GM19468 (cell line): ENCODE measurements at regions not wholly inside any gene's neighbourhood (a gene's known extent, or its start where the extent isn't known, plus 50 kb on each side); places are given as distances from the start of the nearest gene placed in this dataset.

Experiments used
- ATAC-seq: cut with Tn5 transposase; IDR thresholded peaks from one replicate; pipeline ENCODE4 v1.9.1; 2021; ENCODE audit warnings: mild to moderate bottlenecking, moderate library complexity, moderate number of reproducible peaks; ENCODE audit not compliant: unreplicated experiment; ENCODE audit errors: extremely low read depth

DNA sequence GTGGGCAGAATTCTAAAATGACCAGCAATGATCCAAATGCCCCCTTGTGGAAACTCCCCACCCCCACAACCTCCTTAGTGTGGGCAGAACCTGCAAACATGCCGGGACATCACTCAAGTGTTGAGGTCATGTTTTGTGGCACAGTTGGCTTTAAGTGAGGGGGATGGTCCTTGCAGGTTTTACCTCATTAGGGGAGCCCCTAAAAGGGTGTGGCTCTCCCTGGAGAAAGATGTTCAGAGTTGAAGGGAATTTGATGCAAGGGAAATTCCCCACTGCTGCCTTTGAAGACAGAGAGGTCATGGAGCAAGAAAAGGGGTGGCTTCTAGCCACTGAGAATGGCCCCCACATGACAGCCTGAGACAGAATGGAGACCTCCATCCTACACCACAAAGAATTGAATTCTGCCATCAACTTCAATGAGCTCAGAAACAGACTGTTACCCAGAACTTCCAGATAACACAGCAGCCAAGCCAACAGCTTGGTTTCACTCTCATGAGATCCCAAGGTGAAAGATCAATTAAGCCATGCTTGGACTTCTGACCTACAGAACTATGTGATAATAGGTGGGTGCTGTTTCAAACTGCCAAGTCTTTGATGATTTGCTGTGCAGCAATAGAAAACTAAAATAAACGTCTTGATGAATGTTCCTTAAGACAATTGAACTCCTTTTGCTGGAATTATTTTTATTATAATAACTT, 103.4 kb downstream of the MED10 start:
- no peak for ATAC-seq

DNA sequence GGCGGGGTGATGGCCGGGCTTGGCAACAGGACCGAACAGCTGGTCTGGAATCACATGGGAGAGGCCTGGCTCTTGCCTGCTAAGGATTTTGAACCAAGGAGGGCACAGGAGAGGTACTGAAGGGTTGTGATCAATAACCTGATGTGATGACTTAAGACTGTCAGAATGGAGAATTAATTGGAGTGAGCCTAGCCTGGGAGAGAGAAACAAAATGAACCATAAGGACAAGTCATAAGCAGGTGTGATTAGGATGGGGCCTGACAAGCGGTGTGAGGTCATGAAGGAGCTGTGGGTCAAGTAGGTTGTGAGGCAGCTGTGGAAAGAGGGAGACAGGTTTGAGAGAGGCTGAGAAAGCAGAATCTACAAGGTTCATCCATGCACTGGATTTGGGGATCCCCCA, 104.6 kb downstream of the MED10 start:
- ATAC-seq, result no peak

DNA sequence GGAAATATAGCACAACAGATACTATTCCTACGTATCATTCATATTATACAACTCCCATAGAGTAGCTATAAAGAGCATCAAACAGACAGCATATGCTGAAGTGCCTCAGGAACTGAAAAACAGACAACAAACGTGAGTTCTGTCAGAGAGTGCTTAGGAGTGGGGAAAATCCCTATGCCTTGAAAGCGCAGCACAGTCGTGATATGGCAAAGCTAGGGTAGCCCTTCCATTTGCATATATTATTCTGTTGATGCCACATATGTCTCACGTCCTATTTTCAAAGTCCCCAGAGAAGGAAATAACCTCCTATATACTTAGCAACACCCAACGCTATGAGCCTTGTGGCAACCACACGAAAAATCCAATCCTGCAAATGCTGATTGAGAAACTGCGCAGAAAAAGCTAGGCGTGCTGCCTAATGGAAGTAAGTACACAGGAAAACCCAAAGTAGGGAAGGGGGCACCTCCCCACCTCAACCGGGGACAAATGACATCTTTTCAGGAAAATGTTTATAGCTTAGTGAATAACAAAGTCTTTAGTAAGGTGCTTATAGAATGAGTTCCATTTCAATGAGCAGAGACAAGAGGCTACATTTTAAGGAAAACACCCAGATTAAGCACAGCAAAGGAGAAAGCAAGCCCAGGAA, 105.1 kb downstream of the MED10 start:
- no peak for ATAC-seq

DNA sequence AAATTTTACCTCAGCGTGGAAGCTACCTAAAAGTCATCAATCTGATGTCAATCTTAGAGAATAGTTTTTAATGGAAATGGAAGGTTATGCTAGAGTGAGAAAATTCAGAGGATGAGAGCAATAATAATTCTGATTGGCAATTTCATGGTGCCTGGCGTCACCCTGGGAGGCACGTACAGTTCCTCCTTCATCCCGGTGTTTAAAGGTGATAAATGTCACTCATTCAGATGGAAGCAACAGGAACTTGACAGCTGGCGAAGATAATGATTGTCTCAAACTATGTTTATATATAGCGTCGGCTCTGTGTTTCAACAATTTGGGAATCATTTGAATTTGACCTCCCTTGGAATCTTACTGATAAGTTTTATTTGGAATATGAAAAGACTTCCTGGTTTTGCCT, 108.4 kb downstream of the MED10 start:
- ATAC-seq, result no peak

DNA sequence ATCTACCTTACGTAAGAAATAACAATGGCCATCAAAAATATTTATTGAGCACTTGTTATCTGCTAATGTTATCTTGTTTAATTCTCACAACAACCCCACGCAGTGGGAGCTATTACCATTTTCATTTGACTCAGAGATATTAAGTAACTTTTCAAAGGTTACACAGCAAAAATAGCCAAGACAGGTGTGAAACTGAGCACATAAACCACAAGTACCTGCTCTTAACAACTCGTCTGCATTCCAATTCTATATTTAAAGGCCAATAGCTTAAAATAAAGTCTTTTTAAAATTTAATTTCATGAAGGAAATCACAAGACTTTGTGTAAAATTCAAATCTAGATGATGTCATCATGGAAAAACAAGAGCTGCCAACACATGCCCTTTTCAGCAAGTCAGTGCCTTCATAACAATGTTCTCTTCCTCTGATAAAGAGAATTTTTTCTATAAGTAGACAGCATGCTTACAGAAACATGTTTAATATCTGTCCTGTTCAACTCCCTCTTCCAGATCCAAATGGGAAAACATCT, 111.6 kb downstream of the MED10 start:
- ATAC-seq, result no peak

DNA sequence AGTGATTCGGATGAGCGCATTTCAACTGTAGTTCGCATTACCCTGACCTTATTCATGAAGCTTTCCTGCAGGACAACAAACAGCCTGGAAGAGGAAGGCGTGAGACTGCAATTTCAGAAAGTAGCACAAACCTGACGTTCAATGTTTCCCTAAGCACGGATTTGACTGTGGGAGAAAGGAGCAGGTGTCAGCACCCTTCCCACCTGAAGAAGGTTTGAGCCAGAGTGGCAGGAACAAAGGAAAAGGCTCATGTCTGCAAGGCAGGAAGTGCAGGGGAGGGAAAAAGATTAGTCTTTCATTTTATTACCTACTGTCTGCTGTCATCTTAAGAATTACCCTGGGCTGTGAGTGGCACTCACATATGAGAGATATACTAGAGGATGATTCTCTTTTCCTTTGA, 114.0 kb downstream of the MED10 start:
- ATAC-seq, result no peak

DNA sequence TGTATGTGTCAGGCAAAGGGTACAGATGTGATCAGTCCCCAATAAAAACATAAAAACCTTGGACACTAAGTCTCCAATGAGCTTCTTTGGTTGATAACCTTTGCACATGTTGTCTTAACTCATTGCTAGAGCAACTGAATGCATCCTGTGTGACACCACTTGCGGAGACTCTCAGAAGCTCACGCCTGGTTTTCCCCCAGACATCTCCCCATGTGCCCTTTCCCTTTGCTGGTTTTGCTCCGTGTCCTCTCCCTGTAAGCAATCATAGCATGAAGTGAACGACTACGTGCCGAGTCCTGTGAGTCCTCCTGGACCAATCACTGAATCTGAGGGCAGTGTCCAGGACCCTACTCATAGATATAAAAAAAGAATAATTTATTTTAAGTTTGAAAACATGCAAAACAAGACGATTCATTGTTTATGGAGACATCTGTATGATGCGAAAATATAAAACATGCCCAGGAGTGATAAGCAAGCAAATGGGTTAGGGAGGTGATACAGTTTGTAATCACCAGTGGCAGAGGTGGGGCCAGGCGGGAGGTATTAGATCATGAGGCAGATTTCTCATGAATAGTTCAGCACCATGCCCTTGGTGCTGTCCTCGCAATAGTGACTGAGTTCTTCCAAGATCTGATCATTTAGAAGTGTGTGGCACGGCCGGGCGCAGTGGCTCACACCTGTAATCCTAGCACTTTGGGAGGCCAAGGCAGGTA, 115.5 kb downstream of the MED10 start:
- ATAC-seq, result no peak

DNA sequence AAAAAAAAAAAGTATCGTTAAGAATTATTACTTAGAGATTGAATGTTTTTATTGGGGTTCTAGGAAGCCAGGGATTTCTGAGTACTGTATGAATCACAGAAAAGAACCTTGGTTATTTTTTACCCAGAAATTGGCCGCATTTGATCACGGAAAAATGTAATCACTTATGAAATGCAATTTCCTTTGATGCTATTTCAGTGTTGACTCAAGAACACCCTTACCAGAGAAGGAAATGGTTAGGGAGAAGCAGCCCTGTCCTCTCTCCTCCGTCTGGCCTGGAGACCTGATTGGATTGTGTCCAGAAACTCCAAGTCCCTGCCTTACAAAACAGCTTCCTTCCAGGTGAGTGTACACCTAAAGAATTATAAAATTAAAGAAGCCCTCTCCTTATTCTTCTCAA, 116.7 kb downstream of the MED10 start:
- no peak for ATAC-seq

DNA sequence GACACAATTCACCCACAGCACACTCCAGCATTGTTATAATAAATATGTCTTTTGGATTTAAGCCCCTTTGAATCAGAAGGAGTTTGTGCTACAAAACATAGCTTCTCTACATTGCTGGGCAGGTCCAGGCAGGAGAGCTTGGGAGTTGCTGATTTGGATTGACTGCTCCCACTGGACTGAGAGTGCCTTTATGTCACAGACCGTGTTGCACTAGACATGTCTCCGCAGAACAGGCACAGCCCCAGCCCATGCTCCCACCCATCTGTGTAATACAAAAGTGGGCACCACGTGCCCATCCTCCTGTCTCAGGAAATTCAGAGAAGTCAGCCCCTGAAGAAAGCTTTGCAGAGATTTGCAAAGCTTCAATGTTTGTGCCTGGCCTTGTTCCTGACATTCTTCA, 117.1 kb downstream of the MED10 start:
- no peak for ATAC-seq

DNA sequence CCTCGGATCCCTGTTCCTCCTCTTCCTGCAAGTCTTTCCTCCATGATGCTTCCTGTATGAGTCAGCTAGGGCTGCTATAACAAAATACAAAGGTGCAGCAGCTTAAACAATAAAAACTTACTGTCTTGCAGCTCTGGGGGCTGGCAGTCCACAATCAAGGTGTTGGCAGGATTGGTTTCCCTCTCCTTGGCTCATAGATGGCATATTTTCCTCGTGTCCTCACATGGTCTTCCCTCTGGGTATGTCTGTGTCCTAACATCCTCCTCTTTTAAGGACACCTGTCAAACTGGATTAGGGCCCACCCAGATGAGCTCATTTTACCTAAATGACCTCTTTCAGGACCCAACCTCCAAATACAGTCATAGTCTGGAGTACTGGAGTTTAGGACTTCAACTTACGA, 117.5 kb downstream of the MED10 start:
- ATAC-seq, result no peak

DNA sequence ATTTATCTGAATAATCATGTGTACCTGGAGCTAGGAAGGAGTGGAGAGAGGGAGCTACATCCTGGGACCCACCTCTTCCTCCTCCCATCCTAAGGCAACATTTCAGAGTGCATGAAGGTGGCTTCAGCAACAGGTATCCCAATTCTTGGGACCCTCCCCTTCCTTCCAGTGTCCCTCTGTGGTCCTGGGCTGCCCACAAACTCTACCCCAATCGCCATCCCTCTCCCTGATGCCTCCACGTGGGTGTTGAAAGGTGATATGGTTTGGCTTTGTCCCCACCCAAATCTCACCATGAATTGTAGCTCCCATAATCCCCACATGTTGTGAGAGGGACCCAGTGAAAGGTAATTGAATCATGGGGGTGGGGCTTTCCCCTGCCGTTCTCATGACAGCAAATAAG, 121.4 kb downstream of the MED10 start:
- no peak for ATAC-seq

DNA sequence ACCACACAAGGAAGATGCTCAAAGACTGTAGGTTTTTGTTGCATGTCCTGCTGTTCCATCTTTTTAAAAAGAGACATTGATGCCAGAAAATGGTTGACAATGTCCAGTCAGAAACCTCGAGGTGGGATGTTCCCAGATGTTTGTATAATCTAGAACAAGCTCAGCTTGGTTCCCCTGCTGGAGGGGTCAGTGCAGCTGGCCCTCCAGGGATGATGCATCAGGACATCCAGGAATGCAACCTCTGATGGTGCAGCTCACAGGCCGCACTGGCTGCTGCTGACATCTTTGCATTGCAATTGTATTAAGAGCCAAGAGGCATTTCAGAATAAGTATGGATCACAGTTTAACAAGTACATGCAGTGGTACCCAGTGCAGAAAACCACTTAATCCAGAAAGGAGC, 122.4 kb downstream of the MED10 start:
- ATAC-seq, result no peak

DNA sequence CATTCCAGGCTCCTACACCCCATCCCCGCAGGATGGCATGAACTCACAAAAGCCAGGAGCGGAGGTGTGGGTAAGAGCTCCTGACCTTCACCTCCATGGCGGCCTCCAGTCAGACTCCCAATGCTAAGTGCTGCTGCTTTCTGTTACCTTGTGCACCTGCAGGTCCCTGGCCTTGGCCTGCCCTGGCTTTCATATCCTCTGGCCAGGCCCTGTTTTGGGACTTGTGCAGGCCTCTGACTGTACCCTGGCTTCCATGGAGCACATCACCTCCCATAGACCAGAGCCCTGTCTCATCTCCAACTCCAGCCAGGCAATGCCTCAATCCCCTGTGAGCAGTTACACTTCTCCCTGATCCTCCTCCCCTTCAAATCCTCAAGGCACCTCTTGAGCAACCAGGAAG, 124.5 kb downstream of the MED10 start:
- no peak for ATAC-seq

DNA sequence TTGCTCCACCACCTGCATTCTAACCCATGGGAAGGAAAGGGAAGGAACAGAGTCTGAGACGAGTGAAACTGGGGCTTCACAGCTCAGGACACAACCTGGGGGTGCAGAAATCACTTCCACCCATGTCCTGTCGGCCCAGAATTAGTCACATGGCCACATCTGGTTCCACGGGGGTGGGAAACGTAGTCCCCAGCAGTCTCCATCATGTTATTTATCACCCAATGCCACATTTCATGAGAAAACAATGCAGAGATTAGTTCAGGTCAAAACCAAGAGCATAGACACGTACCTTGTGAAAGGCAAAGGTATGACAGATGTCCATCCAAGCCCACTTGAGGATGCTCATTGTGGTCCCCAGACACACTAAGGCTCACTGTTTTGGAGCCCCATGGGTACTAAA, 125.1 kb downstream of the MED10 start:
- no peak for ATAC-seq

DNA sequence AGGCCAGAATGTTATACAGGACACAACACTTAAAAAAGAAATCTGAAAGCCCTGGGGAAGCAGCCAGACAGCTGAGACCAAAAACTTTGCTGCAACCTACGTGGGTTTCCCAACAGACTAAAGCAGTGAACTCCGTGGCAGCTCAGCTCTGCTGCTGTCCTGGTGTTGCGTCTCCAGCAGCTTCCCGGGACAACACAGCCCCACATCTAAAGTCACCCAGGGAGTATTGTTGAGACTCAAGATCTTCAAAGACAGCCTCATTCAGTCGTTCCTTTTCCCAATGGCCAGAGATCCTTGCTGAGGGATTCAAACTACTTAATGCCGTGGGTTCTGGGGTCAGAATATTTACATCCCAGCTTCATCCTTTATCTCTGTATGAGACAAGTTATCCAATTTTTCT, 125.8 kb downstream of the MED10 start:
- ATAC-seq, result no peak

DNA sequence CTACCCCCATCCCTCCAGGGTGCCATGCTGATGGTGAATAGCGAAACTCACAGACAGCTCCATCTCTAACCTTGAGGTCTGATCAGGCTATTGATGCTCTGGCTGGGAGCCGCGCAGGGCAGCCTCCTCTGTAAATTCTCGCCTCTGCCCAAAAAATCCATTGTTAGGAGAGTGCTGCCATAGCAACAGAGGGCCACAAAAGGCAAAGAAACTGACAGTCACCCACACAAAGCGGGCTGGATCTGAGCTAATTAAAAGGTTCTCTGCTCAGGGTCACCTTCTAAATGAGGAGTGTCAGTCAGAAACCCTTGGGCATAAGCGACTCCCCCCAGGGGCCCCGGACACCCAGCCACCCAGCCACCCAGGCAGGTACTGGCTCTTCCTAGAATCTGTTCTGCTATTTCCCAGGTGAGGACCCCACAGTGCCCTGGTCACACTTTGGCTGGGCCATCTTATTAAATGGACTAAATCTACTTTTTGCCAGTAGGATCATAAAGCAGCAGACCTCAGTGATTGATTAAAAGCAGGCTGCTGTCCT, 126.7 kb downstream of the MED10 start:
- ATAC-seq, result no peak

DNA sequence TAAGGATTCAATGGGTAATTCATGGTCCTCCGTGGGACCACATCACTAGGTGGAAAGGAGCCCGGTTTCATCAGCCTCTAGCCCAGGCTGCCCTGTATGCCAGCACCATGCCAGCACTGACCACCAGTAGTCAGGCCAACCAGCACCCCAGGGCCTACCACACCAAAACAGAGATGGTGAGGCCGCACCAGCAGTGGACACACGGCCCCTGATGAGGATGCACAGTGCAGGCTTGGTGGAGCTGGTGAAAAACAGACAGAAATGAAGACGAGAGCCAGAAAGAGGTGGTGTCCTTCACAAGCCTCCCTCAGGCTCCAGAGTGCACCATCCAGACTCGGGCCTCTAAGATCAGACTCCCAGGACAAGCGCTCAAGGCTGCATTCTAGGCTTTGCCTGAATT, 128.2 kb downstream of the MED10 start:
- no peak for ATAC-seq

DNA sequence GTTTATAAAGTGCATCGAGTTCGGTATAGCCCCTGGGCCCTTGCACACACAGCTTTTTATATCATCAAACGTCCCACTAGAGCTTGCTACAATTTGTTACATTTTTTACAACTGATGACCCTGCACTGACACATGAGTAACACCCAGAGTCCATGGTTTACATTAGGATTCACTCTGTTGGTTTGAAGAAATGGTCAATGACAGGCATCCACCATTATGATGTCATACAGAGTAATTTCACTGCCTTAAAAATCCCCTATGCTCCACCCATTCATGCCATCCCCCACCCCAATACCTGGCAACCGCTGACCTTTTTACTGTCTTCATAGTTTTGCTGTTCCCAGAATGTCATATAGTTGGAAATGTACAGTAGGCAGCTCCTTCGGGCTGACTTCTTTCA, 130.2 kb downstream of the MED10 start:
- no peak for ATAC-seq

DNA sequence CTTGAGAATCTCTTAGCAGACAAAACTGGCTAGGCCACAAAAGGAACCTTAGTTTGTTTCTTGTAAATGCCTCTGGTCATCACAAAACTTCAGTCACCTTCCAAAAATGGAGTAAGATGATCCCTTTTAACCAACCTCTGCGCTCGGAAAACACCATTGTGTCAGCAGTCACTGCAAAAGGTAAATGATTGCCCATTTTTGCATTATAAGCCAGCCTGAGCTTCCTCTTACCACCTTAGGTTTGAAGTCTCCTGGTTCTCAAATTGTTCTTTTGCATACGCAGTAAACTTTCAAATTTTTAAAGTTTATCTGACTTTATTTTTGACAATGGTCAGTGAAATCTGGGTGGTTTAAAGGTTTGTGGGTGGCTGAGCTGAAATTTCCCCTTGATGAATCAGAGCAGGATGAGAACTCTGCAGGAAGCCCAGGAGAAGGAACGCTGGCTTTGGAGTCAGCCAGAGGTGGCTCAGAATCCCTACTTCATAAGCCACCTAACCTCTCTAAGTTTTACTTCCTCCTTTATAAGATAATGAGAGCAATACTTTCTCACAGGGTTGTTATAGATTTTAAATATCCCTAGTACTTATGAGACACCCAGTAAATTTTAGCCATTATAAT, 131.4 kb downstream of the MED10 start:
- ATAC-seq, result no peak

DNA sequence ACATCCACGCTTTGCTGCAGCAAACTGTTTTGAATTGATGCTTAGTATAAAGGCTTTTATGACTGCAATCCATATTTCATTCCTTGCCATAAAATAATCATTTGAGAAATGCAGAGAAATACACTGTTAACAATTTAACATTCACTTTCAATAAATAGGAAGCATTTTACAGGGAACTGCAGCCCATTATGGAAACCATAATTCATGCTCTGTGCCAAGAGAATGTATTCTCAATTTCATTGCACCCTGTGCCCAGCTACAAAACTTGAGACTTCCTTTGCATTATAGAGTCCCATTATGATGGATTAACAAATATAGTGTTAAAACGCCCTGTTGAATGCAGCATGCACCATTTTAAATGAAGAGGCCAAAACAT, 134.0 kb downstream of the MED10 start:
- no peak for ATAC-seq
